GM12874 (cell line): ENCODE measurements at regions not wholly inside any gene's neighbourhood (a gene's known extent, or its start where the extent isn't known, plus 50 kb on each side); places are given as distances from the start of the nearest gene placed in this dataset.

ENCODE experiments used
- TF ChIP-seq, protein P1 (sequence below): IDR thresholded peaks from 2 replicates; pipeline ENCODE4 v1.5.1; 2011; ENCODE audit warnings: low read depth, mild to moderate bottlenecking, control low read depth, low read length, moderate library complexity; ENCODE audit not compliant: insufficient read depth

DNA sequence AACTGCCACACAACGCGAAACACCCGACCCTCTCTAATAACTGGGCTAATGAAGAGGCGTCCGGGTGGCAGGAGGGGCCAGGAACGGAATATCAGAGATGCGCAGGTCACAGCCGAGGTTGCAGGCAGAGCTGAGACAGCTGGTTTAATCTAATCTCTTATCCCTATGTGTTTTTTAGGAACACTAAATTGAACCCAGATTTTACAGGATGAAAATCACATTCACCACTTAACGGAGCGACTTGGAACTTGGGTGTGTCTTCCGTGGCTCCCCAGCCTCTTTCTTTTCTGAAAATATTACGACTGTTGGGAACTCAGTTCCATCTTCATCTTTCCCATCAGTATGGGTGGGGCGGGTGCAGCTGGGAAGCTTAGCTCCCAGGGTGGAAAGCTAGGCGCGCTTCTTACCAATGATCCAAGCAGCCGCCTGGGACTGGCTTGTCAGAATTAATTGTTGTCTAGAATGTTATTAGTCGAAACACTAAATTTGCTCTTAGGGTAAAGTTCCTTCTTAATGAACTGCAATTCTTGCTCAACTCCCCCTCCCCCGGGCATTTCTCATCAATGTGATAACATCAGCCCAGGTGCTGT lies 92.5 kb downstream of the IRX2 start:
- TF ChIP-seq, protein P1, sequence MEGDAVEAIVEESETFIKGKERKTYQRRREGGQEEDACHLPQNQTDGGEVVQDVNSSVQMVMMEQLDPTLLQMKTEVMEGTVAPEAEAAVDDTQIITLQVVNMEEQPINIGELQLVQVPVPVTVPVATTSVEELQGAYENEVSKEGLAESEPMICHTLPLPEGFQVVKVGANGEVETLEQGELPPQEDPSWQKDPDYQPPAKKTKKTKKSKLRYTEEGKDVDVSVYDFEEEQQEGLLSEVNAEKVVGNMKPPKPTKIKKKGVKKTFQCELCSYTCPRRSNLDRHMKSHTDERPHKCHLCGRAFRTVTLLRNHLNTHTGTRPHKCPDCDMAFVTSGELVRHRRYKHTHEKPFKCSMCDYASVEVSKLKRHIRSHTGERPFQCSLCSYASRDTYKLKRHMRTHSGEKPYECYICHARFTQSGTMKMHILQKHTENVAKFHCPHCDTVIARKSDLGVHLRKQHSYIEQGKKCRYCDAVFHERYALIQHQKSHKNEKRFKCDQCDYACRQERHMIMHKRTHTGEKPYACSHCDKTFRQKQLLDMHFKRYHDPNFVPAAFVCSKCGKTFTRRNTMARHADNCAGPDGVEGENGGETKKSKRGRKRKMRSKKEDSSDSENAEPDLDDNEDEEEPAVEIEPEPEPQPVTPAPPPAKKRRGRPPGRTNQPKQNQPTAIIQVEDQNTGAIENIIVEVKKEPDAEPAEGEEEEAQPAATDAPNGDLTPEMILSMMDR: no peak

DNA sequence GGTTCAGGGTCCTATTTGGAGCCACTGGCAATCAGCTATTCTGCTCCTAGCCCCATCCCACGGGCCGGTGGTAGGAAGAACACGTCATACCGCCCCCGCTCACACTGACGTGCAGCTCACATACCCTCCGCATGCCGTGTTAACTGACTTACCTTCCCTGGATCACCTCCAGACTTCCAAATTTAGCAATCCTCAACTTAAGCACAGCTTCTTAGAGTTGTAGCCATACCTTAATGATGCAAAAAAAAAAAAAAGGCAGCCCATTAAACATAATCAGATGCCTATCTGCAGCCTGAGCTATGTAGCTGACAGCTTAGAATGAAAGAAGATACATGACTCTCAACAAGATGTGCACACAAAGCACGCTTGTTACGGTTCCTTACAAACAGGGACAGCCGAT lies 93.0 kb downstream of the IRX2 start:
- TF ChIP-seq, protein P1: no peak

DNA sequence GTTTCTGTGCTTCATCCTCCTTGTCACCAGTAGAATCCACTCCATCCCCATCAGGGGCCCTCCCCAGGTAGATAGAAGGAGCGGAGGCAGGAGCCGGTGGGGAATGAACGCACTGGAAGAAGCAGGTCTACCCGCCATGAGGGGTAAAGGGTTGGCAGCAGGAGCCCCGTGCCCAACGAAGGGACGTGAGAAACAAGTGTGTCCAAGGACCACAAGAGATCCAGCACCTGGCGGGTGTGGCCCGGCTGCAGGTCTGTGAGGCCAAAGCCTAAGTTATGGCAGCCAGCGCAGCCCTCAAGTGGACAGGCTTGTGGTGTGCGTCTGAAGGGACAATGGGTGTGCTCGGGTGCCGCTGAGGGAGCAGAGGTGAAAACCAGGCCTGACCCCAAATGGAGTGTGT lies 94.3 kb downstream of the IRX2 start:
- TF ChIP-seq, protein P1: no peak

DNA sequence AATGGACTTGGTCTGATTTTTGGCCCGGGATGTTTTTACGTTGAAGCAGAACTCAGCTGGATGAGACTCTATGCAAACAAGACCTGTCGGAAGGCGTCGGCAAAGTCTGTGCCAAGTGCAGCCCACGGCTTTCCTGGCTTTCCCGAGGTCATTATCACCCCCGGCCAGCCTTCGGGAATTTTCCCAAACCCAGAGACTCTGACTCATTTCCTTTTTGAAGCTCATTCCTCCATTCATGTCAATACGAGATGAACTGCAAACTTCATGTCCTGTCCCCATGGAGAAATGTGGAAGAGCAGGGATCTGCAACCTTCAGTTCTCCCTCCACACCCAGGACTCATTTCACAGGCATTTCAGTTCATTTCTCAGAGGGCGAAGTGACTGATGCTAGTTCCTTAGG lies 95.3 kb downstream of the IRX2 start:
- TF ChIP-seq, protein P1: no peak

DNA sequence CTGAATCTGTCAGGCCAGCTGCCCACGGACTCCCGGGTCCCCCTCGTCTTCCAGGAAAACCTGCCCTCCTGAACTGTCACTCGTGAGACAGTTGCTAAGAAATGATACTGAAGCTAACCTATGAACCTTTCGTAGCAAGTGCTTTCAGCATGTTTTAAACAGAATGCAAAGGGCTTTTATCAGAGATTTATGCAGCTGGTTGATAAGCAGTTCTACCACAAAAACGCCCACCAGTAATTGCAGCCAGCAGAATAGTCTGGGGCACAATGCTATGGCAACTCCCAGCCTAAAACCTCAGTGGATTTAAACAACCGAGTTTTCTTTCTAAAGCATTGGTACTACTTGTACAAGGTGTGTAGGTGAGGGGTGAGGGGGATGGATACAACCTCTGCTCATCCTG lies 97.5 kb downstream of the IRX2 start:
- TF ChIP-seq, protein P1: no peak

DNA sequence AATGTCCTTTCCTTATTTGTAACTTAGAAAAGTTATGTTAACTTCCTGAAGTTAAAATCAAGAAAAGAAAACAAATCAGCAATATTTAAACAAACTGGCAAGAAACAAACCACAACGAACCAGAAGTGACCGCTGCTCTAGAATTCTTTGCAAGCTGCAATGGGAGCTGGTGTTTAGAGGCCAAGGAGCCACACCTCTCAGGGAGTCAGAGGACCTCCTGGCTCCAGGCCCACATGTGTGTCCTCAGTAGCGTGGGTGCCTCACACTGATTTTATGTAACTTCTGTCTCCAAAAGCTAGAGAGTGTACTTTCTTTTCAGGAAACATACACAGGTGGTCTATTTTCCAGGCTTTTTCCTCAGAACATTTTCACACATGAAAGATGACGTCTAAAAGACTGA lies 100.4 kb downstream of the IRX2 start:
- TF ChIP-seq, protein P1: no peak

DNA sequence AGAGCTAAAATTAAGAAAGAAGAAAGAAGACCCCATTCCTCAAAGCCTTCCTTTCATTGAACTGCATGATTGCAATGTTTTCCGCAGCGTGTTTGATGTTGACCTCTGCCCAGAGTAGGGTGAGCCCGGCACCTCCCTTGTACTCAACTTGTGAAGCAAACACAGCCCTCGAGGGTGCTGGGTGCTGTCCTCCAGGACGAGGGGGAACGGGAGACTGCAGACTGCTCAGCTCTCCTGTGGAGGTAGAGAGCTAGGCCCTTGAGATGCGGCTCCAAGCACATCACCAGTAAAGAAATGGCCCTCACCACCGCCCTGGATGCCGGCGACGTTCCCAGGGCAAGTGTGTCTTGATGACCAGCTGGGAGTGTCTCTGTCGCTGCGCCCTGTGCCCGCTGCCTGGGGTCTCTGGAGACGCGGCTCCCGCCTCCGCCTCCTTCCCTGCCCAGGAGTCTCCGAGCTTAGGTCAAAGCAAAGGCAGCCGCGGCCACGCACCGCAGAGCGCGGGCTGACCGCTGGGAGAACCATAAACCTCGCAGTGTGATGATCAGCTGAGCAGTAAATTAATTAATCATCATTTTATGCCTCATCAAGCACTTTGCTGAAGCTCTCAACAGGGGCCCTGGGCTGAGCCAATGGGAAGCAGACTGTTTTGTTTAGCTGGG lies 108.7 kb downstream of the IRX2 start:
- TF ChIP-seq, protein P1: no peak

DNA sequence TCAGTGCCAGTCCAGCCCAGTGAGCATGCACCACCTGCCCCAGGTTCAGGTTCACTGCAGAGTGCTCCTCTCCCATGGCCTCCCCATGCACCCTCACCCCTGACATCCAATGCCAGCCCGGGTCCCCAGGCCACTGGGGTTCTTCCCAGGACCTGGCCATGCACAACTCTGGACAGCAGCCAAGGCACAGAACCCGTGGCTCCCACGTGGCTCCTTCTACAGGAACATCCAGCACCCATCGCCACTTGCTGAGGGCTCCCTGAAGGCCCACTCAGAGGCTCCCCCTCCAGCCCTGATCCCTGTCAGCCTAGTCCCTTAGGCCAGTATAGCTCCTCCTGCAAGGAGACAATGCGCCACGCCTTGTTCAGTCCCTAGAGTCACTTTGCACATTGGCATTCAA lies 110.8 kb downstream of the IRX2 start:
- TF ChIP-seq, protein P1: no peak
